ENCODE measurements at regions not wholly inside any gene's neighbourhood (a gene's known extent, or its start where the extent isn't known, plus 50 kb on each side); places are given as distances from the start of the nearest gene placed in this dataset.

- intact Hi-C loops (cut with DNase I) = no loop called here
- Histone ChIP-seq H3K27me3 (no peaks in the 10 kb centered on the region), H3K27ac (no peak overlapping the region), H3K4me3 (no peak overlapping the region), H3K9me3 (no peaks in the 10 kb centered on the region), H3K4me1 (no peaks in the 10 kb centered on the region), H3K36me3 (no peaks in the 10 kb centered on the region)
- WGBS, 2 donors = 75 to 78% methylated on average over 1 of the region's 1 CpG
- DNase-seq = no peak
- no peak for TF ChIP-seq EP300 (IDR thresholded peaks at IDR 0.05)
- TF ChIP-seq POLR2A (IDR thresholded peaks at IDR 0.05) = no peak
- TF ChIP-seq CTCF (IDR thresholded peaks at IDR 0.05) = no peak
- no peak for TF ChIP-seq POLR2AphosphoS5 (IDR thresholded peaks at IDR 0.05)
Measured at GRCh38 chr18:42632801-42633200, 482.7 kb downstream of the RIT2 start.

DNA sequence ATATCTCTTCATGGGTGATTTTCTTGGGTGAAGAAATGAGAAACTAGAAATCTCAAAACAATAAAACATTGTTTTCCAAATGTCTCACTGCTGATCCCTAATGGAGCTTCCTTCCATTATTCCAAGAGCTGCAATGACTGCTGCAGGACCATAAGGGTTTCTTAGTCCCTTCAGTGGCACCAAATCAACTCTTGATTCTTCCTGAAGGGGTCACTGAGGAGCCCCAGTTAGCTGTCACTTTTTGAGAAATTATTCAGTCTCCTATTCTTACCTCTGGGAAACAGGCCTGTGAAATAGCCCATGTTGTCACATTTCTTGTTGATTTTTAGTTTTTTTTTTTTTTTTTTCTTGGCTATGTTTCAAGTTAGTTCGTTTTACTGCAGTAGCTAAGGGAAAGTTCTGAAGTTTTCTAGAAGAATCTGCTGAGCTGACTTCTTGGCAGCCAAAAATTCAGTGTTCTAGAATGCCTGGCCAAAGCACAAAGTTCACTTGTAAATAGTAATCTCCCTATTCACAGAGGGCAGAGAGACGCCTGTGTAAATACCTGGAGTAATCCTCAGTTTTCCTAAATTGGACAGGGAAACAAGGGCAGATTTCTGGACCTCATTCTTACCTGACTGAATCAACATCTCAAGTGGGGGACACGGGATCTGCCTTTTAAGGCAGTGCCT lies 480.0 kb downstream of the RIT2 start:
- Histone ChIP-seq H3K27ac (no peak overlapping the region), H3K4me3 (no peak overlapping the region), H3K27me3 (no peaks in the 10 kb centered on the region), H3K4me1 (no peaks in the 10 kb centered on the region), H3K36me3 (no peaks in the 10 kb centered on the region), H3K9me3 (no peaks in the 10 kb centered on the region)
- DNase-seq = no peak
- intact Hi-C loops (cut with DNase I) = no loop called here
- no peak for TF ChIP-seq CTCF (IDR thresholded peaks at IDR 0.05)
- no peak for TF ChIP-seq EP300 (IDR thresholded peaks at IDR 0.05)
- TF ChIP-seq POLR2A (IDR thresholded peaks at IDR 0.05) = no peak
- TF ChIP-seq POLR2AphosphoS5 (IDR thresholded peaks at IDR 0.05) = no peak
- WGBS, 2 donors = 10 to 45% methylated on average over 3 of the region's 3 CpGs

GRCh38 chr18:42636309-42636708 lies 479.2 kb downstream of the RIT2 start:
- H3K36me3 ChIP-seq = no peaks in the 10 kb centered on the region
- no peaks in the 10 kb centered on the region for H3K4me1 ChIP-seq
- WGBS, 2 donors = 83 to 87% methylated on average over 2 of the region's 2 CpGs
- no peak overlapping the region for H3K4me3 ChIP-seq
- H3K27ac ChIP-seq = no peak overlapping the region
- intact Hi-C loops (cut with DNase I) = no loop called here
- no peaks in the 10 kb centered on the region for H3K27me3 ChIP-seq
- DNase-seq = no peak
- H3K9me3 ChIP-seq = no peaks in the 10 kb centered on the region
- TF ChIP-seq POLR2AphosphoS5 (IDR thresholded peaks at IDR 0.05) (no peak), POLR2A (IDR thresholded peaks at IDR 0.05) (no peak), EP300 (IDR thresholded peaks at IDR 0.05) (no peak), CTCF (IDR thresholded peaks at IDR 0.05) (no peak)

GRCh38 chr18:42640160-42640559 lies 475.3 kb downstream of the RIT2 start:
- no peak overlapping the region for H3K4me3 ChIP-seq
- DNase-seq = no peak
- H3K27me3 ChIP-seq = no peaks in the 10 kb centered on the region
- no peak for TF ChIP-seq CTCF (IDR thresholded peaks at IDR 0.05)
- TF ChIP-seq POLR2A (IDR thresholded peaks at IDR 0.05) = no peak
- no peak for TF ChIP-seq EP300 (IDR thresholded peaks at IDR 0.05)
- TF ChIP-seq POLR2AphosphoS5 (IDR thresholded peaks at IDR 0.05) = no peak
- no peaks in the 10 kb centered on the region for H3K9me3 ChIP-seq
- H3K36me3 ChIP-seq = no peaks in the 10 kb centered on the region
- H3K4me1 ChIP-seq = no peaks in the 10 kb centered on the region
- intact Hi-C loops (cut with DNase I) = no loop called here
- no peak overlapping the region for H3K27ac ChIP-seq

- H3K27me3 ChIP-seq = no peaks in the 10 kb centered on the region
- DNase-seq = no peak
- no peak overlapping the region for H3K27ac ChIP-seq
- intact Hi-C loops (cut with DNase I) = no loop called here
- H3K4me3 ChIP-seq = no peak overlapping the region
- WGBS, 2 donors = 91 to 94% methylated on average over 5 of the region's 5 CpGs
- no peaks in the 10 kb centered on the region for H3K36me3 ChIP-seq
- H3K9me3 ChIP-seq = no peaks in the 10 kb centered on the region
- TF ChIP-seq CTCF (IDR thresholded peaks at IDR 0.05) (no peak), EP300 (IDR thresholded peaks at IDR 0.05) (no peak), POLR2AphosphoS5 (IDR thresholded peaks at IDR 0.05) (no peak), POLR2A (IDR thresholded peaks at IDR 0.05) (no peak)
- H3K4me1 ChIP-seq = no peaks in the 10 kb centered on the region
Measured at GRCh38 chr18:42641996-42642395, 473.5 kb downstream of the RIT2 start.
